CD4-positive, alpha-beta T cell treated with Interferon alpha-2 for 1 hour (primary cell): ENCODE measurements at regions not wholly inside any gene's neighbourhood (a gene's known extent, or its start where the extent isn't known, plus 50 kb on each side); places are given as distances from the start of the nearest gene placed in this dataset.
A peak's percentile ranks its signal among the peaks of the same experiment; 100 is the strongest.

Experiments
- DNase-seq, 2 donors: peaks; one replicate each; pipeline ENCODE4 v3.0.0-alpha.2; 2020 to 2022

DNA sequence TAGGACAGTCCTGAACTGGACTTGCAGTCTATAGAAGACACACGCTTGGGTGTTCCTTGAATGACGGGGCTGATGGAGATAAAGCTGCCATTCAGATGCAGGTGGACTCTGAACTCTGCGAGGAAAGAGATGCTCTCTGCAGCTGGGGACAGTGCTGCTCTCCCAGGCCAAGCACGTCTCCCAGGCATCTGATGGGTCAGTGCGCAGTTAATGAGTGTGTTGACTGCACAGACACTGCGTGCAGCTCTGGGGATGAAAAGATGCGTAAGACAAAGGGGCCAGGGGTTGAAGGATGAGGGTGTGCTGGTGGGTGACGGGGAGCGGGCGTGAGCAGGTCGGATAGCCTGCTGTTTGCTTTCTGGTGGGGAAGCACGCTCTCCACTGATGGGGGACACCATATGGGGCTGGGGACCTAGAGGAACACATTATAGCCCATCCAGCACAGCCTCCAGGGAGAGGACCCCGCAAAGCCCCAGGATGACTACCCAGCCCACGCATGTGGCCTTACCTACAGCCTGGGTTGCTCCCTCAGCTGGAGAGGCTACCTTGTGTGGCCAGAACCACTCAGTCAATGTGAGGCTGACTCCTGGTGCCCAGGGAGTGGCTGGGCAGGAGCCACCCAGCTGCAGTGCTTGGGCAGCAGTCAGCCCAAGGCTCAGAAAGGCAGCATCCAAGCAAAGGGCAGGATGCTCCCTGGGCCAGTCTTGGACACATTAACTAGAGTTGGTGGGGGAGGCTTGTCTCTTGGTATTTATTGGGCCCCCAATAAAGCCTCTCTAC is 246.3 kb downstream of the RBFOX3 start:
- no peak for DNase-seq

DNA sequence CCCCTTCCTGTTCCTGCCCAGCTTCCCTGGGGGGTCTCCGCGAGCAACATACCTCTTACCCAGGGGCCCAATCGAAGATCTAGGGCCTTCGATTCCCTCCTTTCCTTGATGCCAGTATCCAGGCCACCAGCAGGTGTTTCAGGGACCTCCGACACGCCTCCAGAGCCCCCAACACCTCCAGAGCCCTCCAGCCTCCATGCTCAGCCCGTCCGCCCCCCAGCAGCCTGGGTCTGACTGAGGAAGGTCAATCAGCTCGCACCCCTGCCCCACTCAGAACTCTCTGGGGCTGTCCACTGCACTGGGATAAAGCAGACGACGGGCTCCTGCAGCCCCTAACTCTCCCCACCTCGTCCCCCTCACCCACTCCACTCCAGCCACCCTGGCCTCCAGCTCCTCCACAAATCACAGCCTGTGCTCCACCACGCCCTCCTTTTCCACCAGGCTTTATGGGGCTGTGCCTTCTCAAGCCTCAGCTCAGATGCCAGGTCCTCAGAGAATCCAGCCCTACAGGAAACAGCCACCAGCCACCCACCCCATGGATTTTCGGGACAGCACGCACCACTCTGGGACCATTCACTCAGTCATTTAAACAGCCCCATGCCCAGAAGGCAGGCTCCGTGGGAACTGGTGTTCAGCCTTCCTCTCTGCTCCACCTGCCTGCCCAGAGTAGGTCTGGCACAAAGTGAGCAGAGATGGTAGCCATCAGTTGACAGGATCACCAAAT is 247.1 kb downstream of the RBFOX3 start:
- DNase-seq = no peak

DNA sequence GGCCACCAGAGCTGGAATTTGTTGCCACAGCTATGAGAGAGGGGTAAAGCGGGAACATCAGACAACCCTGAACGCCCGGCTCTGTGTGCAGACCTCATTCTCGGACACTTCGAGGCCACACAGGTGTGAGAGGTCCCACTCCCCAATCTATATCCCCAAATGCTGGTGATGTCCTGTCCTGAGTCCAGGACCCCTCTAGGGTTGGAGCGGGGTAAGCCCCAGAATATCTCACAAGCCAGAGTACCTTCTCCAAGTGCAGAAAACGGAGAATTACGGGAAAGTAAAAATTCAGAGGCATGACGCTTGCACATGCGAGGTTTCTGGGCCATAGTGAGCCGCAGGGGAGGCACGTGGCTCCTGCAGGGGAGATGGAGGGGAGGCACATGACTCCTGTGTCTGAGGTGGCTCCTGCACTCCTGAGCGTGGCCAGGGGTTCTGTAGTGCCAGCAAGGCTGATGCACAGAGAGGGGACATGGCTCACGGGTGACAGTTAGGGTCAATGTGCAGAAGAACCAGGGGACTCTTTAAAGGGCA is 248.0 kb downstream of the RBFOX3 start:
- DNase-seq = no peak

DNA sequence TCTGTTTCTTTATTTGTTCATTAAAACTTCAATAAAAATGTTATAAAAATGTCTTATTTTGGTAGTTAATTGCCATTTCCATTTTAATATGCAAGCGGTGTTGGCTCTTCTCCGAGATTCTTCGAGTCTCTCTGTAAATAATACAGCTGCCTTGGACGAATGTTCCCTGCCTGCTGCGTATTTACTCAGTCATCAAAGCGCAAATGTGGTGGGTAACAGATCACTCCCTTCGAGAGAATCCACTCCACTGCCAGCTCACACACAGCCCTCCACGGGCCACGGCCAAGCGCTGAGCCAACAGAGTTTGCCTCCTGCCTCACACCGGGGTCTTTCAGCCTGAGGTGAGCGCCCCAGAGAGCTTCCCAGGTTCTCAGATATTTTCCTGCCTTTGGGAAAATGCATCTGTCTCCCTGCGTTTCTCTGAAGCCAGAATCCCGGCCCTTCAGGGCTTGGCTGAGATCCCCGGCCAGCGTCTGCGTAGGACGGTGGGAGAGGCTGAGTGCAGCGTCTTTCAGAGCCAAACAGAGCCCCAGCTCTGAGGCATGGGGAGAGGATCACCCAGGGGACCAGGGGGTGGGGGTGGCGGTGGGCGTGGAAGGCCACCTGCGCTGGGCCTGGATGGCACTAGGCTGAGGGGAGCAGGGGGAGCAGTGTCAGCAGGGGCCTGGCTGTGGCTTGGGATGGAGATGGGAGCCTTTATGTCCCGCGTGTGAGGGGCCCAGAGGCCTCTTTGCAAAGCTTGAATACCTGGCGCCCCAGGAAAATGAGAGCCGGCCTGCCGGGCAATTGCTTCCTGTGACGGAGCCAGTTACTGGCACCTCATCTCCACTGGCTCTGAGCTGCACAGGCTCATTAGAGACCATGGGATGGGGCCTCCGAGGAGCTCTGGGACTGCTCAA is 248.7 kb downstream of the RBFOX3 start:
- no peak for DNase-seq

DNA sequence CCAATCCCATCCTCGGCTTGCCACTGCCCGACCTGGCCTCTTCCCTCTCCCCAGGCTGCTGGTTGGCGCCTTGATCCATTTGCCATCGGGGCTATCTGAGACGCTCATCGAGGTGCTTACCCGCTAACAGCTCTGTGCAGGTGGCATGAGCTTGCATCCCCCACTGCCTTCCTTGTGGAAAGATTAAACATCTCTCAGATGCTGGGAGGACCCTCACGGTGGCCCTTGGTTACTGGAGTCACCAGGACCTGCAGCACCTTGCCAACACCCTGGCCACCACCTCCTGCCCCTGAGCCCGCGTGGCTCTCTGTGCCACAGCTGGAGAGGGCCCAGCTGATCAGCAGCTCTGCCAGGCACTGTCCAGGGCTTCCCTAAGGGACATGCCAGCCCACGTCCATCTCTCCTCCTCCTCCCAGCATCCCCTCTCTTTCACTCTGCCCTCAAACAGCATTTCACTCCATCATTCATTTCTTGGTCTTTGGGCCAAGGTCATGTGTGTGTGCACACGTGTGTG is 249.6 kb downstream of the RBFOX3 start:
- no peak for DNase-seq

DNA sequence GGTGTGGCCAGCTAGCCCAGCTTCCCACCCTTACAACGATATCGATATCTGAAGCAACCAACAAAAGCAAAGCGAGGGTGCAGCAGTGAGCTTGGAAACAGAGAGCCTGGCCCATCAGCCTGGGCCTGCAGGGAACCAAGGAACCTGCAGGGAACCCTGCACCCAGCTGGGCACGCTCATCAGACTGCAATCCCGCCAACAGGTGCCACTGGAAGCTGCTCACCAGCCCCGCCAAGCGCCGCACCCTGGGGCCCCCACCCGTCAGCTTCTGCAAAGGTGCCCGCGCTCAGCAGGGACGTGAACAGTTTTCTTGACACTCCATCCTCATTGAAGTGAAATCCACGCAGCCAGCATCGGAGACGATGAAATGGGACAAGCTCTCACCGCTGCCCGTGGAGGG is 250.7 kb downstream of the RBFOX3 start:
- DNase-seq = no peak

DNA sequence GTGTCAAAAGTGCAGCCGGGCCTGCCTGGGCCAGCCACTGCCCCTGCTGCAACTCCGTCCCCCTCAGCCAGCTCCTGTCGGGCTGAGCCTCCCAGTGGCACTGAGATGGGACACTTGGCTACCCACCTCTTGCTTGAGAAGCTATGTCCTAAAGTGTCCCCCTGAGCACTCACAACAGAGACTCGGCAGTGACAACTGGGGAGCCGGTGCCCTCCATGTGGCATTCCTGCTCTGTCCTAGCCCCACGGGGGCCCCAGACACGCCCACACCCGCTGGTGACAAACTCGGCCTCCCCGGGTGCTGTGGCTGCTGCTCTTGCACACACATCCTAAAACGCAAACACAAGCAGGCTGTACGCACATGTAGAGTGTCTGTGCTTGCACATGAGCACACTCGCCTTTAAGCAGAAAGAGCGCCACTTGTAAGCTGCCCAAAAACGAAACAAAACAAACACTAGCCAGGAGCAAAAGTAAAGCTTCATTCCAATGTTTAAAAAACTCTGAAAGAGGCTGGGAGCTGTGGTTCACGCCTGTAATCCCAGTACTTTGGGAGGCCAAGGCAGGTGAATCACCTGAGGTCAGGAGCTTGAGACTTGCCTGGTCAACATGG is 253.9 kb downstream of the RBFOX3 start:
- no peak for DNase-seq

DNA sequence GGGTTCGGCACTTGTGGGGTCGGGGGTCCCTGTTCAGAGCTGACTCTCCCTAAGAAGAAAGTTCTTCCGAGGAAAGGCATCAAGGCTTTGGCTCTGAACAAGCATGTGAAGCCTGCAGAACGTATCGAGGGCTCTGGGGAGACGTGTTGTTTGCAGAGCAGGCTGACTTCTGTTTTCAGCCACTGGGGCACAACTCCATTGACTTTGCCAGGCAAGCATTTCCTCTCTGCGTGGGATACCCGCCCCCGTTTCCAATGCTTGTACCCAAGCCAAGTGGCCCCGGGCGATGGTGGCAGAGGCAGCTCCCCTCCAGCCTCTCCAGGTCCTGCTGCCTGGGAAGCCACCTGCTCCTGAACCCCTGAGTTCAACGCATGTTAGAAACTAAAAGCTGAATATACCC is 255.7 kb downstream of the RBFOX3 start:
- DNase-seq = no peak

DNA sequence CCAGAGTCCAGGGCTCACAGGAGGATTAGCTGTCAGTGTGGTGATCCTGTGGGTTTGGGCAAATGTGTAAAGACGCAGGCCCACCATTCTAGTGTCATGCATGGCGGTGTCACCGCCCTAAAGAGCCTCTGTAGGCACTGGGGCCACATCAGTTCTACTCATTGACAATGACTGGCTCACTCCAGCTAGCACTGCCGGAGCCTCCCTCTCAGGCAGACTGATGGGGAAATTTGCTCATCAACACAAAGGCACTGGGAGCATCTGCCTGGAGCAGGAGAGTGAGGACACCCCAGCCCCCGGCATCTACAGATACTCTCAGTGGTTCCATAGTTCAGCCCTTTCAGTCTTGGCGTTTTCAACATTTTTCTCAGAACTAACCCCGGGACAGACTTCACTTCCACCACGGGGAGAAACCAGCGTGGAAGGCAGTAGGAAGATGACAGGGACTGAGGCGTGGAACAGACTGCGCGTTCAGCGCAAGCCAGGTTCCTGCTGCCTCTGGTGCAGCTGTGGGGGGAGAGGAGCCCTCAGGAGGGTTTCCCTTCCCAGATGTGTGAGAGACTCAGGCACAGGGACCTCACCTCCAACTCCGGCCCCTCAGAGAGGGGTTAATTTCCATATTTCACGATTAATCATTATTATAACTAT is 256.6 kb downstream of the RBFOX3 start:
- DNase-seq = no peak

DNA sequence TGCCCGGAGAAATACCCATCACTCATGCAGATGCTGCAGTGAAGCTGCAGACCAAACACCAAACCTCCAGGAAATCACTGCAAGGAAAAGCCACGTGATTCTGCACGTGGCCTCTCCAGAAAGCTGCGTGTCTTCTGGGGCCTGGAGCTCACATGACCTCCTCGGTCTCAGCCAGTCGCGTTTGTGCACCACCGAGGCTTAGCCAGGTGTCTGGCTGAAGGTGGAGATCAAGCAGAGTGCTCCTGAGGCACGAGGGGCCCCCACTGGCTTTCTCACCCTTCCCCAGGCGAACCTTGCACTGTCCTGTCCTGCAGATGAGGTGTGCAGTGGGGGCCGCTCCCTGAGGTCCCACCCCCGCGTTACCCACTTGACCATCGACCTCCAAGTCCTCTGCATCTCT is 257.3 kb downstream of the RBFOX3 start:
- DNase-seq = no peak

DNA sequence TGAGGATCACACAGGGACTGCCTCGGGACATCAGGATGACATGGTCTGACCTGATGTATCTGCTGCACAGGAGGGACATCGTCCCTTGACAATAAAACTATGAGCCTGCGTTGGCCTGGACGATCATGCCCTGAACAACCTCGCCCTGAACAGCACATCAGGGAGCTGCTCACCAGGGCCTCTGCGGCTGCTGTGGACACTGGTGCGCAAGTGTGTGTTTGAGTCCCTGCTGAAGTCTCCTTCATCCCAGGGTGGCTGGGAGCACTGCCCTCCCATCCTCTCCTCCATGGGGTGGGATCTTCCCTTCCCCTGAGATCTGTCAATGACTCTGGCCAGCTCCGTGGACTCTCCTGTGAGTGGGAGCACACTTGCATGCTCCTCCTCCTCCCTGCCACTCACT is 257.8 kb downstream of the RBFOX3 start:
- DNase-seq = no peak

DNA sequence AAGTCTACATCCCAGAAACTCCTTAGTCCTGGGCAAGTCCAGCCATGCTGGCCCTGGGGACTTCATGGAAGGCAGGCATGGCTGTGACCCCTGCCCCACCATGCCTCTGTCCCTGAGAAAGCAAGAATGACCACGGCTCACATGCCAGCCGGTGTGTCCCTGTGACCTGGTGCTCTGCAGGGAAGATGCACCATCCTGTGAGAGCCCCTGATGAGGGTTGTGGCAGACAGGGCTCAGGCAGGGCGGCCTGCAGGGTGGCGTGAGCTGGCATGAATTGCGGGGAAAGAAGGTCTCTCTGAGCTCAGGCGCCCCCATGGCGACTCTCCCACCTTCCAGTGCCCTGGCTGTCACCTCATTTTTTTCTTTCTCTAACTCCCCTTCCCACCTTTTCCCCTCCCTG is 260.3 kb downstream of the RBFOX3 start:
- no peak for DNase-seq

DNA sequence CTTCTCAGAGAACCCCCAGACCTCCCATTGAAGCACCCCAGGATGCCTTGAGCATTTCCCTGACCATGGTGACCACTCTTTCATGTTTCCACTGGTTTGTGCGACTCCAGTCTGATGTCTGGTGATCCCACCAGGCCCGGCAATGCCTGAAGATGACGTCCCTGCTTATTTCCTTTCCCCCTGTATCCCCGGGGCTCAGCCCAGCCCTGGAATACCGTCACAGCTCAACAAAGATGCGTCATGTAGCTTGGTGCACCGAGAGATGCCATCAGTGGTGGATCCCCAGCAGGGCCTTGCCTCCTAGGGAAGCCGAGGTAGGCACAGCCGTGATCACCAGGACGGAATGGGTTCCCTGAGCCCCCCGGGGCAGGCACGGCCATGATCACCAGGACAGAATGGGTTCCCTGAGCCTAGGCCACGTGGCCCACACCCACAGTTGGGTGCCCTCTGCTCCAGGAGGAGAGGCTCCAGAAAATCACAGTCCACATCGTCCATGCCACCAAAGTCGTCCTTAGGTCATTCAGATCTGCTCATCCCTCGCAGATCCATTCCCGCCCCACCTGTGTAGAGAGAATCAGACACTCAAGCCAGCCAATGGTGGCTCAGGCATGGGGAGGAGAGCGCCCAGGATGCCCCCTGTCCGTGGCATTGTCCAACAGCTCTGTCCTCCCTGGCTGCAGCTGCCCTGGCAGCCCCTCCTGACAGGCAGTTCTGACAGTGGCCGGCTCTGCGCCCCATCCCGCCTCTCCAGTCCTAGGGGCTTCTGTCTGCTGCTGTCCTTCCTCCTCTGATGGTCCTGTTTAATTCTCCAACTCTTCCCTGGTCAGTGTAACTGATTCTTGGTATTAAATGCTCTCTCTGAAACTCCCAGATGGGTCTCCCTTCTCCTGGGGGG is 261.1 kb downstream of the RBFOX3 start:
- DNase-seq = no peak

DNA sequence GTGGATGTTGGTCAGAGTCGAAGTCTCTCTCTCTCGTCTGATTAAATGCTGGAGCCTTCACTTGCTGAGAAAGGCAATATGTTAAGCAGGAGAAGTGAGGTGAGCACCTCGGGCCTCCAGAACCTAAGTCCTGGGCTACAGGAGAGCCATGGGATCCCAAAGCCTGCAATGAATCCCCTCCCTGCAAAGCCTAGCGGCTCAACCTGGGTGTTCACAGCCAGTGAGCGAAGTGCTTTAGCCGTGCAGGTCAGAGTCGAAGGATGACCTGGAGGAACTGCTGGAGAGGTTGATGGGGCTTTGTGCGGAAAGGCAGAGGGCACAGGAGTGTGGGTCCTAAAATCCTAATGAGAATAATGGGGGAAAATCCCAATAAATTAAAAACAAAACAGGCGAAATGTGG is 267.8 kb downstream of the ENGASE start:
- no peak for DNase-seq

DNA sequence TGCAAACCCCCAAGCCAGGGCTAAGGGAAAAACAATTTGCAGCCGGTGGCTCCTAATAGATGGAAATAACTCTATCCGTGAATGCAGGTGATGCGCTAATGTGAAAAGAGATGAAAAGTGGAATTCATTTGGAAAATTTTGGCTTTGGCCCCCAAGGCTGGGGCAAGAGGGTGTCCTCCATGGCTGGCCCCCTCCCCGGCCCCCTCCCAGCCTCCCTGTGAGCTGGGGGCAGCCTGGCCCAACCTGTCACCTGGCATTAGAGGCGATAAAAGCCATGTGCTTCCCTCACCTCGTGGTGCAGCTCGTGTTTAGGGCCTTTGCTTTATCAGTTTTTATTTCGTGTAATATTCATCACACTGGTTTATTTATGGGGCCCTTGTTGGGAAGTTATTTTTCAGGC is 267.2 kb downstream of the ENGASE start:
- no peak for DNase-seq

DNA sequence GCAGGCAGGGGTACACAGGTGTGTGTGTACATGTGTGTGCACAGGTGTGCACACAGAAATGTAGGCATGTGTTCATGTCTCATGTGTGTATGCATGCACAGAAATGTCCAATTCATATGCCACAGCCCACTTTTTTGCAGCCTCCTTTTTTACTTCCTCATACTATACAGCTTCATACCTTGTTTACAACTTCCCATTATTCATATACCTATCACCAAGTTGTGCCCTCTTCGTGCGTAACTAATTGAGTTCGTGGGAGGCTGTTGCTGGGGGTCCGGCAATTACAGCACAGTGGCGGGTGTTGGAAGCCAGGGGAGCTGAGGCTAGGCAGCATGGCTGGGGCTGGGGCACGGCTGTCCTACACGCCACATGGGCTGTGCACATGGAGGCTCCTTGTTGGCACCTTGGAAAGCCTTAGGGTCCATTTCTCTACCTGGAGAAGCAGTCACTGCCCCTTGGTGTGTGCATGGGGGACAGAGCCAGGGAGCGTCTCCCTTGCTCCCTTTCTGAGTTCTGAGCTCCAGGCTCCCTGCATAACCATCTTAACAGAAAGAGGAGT is 266.7 kb downstream of the ENGASE start:
- DNase-seq = no peak

DNA sequence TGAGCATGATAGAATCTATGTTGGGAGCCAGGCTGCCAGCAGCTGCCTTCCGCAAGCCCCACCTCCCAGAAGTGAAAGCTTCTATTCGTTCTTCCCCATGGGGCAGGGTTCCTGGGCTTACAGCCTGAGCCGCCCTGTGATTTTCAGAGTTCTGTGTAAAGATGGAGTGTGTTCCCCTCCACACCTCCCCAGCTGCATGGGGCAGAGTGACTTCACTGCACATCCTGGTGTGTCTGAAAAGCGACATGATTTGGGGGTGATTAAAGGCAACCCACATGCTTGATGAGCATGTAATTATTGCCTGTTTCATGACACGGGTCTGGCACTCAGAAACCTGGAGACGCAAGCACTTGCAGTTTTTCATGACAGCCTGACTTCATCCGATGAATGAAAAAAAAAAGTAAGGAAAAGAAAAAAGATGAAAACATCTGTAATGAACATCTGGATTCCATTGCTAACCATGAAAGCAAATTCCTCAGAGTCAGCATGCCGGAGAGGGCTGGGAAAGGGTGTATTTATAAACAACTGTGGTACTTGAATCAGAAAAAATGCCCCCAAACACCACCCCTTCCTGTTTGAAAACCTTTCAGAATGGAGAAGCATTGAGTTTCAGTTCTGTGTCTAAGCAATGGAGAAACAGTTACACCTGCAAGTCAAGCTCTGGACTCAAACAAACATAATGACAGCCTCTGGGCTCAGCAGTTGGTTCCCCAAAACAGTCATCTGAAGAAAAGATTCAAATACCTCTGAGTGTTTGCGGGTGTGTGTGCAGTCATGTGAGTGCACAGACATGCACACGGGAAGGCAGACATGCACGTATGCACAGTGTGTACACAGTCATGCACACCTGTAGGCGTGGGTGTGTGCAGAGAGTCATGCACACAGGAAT is 266.0 kb downstream of the ENGASE start:
- peak in 1 of 2 donors; percentile 19 for DNase-seq

DNA sequence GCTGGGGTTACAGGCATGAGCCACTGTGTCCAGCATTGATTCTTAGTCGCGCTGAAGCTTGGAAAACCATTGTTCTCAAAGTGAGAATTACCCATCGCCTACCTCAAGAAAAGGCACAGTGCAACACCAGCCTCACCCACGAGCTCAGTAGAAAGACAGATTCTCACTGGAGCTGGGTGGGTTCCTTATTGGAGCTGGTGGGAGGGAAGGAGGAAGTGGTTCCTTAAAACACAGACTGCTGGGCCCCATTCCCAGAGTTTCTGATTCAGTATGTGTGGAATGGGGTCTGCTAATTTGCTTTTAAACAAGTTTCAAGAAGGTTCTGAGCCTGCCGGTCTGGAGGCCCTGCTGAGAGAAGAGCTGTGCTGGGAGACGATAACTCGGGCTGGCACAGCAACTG is 264.7 kb downstream of the ENGASE start:
- no peak for DNase-seq

DNA sequence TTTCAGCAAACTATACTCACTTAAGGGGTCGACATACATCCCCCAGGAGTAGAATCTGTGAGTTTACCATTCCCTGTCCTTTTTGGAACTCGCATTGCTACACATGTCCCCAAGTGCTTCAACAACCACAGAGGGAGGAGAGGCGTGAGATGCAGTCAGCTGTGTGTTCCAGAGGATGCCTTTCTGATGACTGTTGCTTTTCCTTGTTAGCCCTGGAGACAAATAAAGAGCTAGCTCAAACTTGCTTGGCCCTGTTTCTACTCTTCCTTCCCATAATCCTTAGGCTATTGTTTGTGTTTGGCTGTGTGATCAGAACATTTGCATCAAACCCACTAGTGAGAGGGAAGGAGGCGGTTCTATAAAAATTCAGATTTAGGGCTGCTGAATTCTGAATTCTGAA is 264.0 kb downstream of the ENGASE start:
- no peak for DNase-seq

DNA sequence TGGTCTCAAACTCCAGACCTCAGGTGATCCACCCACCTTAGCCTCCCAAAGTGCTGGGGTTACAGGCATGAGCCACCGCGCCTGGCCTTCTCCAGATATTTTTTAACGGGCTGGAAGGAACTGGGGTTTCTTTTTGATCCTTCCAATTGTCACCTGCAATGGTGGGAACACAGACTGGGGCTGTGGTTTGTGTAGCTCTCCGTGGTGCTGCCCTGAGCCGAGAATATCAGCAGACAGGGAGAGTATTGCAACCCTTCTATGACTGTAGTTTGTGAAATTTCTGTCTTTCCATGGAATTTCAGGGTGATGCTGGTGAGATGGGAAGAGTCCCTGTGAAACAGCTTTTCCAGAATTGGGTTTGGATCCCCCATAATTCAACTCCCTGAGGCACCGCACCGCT is 263.5 kb downstream of the ENGASE start:
- DNase-seq = no peak
